ENCODE measurements at regions not wholly inside any gene's neighbourhood (a gene's known extent, or its start where the extent isn't known, plus 50 kb on each side); places are given as distances from the start of the nearest gene placed in this dataset.

DNA sequence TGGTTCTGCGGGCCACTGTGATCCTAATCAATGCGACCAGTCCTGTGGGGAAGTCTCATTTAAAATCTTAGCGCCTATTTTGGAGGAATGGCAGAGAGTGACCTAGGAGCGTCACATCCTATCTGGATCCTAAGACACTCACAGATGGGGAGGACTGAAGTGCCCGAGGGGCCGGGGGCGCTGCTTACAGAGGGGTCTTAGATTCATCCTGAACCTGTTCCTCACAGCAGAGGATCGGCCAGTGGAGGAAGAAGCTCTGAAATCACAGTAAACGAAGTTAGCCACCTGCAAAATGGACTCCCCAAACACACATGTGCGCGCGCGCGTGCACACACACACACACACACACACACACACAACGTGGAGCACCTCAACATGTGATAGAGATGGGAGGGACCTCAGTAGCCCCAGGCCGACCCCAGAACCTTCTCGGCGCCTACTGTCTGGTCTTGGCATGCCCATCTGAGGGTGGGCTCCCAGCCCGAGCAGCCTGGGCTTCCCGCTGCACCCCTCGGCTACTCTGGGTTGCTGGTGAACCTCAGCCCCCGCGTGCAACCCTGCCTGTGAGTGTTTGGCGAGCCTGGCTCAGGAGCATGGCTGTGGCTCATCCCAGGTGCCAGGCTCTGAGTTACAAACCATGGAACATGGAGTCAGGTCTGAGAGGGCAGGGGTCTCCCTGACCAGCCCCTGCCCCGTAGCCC is 613.3 kb downstream of the TBC1D22A start:
- TF ChIP-seq CTCF (conservative IDR thresholded peaks at IDR 0.05; ENCODE audit: low read depth in 2 of 2) (no peak), EZH2 (IDR thresholded peaks at IDR 0.05; ENCODE audit: low read depth, unreplicated experiment) (no peak), JUNB (IDR thresholded peaks at IDR 0.05; ENCODE audit: unreplicated experiment) (no peak), CREB1 (CRISPR knock-in tag; IDR thresholded peaks at IDR 0.05; ENCODE audit: low read depth) (no peak), POLR2AphosphoS5 (IDR thresholded peaks at IDR 0.05; ENCODE audit: low read depth) (no peak), EZH2phosphoT487 (IDR thresholded peaks at IDR 0.05; ENCODE audit: unreplicated experiment) (no peak), REST (IDR thresholded peaks at IDR 0.05; ENCODE audit: unreplicated experiment) (no peak)
- TF ChIP-seq, protein P1, sequence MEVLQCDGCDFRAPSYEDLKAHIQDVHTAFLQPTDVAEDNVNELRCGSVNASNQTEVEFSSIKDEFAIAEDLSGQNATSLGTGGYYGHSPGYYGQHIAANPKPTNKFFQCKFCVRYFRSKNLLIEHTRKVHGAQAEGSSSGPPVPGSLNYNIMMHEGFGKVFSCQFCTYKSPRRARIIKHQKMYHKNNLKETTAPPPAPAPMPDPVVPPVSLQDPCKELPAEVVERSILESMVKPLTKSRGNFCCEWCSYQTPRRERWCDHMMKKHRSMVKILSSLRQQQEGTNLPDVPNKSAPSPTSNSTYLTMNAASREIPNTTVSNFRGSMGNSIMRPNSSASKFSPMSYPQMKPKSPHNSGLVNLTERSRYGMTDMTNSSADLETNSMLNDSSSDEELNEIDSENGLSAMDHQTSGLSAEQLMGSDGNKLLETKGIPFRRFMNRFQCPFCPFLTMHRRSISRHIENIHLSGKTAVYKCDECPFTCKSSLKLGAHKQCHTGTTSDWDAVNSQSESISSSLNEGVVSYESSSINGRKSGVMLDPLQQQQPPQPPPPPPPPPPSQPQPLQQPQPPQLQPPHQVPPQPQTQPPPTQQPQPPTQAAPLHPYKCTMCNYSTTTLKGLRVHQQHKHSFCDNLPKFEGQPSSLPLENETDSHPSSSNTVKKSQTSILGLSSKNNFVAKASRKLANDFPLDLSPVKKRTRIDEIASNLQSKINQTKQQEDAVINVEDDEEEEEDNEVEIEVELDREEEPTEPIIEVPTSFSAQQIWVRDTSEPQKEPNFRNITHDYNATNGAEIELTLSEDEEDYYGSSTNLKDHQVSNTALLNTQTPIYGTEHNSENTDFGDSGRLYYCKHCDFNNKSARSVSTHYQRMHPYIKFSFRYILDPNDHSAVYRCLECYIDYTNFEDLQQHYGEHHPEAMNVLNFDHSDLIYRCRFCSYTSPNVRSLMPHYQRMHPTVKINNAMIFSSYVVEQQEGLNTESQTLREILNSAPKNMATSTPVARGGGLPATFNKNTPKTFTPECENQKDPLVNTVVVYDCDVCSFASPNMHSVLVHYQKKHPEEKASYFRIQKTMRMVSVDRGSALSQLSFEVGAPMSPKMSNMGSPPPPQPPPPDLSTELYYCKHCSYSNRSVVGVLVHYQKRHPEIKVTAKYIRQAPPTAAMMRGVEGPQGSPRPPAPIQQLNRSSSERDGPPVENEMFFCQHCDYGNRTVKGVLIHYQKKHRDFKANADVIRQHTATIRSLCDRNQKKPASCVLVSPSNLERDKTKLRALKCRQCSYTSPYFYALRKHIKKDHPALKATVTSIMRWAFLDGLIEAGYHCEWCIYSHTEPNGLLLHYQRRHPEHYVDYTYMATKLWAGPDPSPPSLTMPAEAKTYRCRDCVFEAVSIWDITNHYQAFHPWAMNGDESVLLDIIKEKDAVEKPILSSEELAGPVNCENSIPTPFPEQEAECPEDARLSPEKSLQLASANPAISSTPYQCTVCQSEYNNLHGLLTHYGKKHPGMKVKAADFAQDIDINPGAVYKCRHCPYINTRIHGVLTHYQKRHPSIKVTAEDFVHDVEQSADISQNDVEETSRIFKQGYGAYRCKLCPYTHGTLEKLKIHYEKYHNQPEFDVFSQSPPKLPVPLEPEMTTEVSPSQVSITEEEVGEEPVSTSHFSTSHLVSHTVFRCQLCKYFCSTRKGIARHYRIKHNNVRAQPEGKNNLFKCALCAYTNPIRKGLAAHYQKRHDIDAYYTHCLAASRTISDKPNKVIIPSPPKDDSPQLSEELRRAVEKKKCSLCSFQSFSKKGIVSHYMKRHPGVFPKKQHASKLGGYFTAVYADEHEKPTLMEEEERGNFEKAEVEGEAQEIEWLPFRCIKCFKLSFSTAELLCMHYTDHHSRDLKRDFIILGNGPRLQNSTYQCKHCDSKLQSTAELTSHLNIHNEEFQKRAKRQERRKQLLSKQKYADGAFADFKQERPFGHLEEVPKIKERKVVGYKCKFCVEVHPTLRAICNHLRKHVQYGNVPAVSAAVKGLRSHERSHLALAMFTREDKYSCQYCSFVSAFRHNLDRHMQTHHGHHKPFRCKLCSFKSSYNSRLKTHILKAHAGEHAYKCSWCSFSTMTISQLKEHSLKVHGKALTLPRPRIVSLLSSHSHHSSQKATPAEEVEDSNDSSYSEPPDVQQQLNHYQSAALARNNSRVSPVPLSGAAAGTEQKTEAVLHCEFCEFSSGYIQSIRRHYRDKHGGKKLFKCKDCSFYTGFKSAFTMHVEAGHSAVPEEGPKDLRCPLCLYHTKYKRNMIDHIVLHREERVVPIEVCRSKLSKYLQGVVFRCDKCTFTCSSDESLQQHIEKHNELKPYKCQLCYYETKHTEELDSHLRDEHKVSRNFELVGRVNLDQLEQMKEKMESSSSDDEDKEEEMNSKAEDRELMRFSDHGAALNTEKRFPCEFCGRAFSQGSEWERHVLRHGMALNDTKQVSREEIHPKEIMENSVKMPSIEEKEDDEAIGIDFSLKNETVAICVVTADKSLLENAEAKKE (CRISPR knock-in tag; IDR thresholded peaks at IDR 0.05), result no peak

All from GM23338 (cell line).